NCI-H748 treated with DMSO at 0.1 percent for 48 hours (cell line): ENCODE measurements at regions not wholly inside any gene's neighbourhood (a gene's known extent, or its start where the extent isn't known, plus 50 kb on each side); places are given as distances from the start of the nearest gene placed in this dataset.

Experiments
- DNase-seq: peaks from one replicate; lab custom pipeline; 2025; lab: John Stamatoyannopoulos, UW

GRCh38 chr15:56868170-56868569, 50.3 kb upstream of the TCF12 start:
- DNase-seq = no peak

GRCh38 chr15:56866803-56867202, 51.6 kb upstream of the TCF12 start:
- DNase-seq = no peak

- DNase-seq = no peak
Observed at GRCh38 chr15:56857828-56858227, 60.6 kb upstream of the TCF12 start.

GRCh38 chr15:56856934-56857333, 61.5 kb upstream of the TCF12 start:
- DNase-seq = no peak

GRCh38 chr15:56844892-56845291, 73.6 kb upstream of the TCF12 start:
- DNase-seq = no peak

- no peak for DNase-seq
Observed at GRCh38 chr15:56844471-56844870, 74.0 kb upstream of the TCF12 start.

GRCh38 chr15:56839641-56840040, 78.8 kb upstream of the TCF12 start:
- DNase-seq = no peak

- no peak for DNase-seq
Observed at GRCh38 chr15:56839099-56839498, 79.3 kb upstream of the TCF12 start.

GRCh38 chr15:56838085-56838484, 80.4 kb upstream of the TCF12 start:
- DNase-seq = no peak

GRCh38 chr15:56837273-56837672, 81.2 kb upstream of the TCF12 start:
- no peak for DNase-seq

- DNase-seq = no peak
Observed at GRCh38 chr15:56835718-56836171, 82.7 kb upstream of the TCF12 start.

GRCh38 chr15:56832125-56832524, 86.3 kb upstream of the TCF12 start:
- DNase-seq = no peak

- no peak for DNase-seq
Observed at GRCh38 chr15:56831467-56832005, 86.9 kb upstream of the TCF12 start.

- no peak for DNase-seq
Observed at GRCh38 chr15:56824175-56824574, 90.9 kb upstream of the ZNF280D start.

GRCh38 chr15:56821721-56822425, 88.6 kb upstream of the ZNF280D start:
- DNase-seq = peak; percentile 26

- DNase-seq = no peak
Observed at GRCh38 chr15:56820333-56820732, 87.0 kb upstream of the ZNF280D start.

- no peak for DNase-seq
Observed at GRCh38 chr15:56817321-56818080, 84.2 kb upstream of the ZNF280D start.

GRCh38 chr15:56816781-56817180, 83.5 kb upstream of the ZNF280D start:
- no peak for DNase-seq

- DNase-seq = no peak
Observed at GRCh38 chr15:56815247-56815646, 81.9 kb upstream of the ZNF280D start.

- no peak for DNase-seq
Observed at GRCh38 chr15:56814429-56814828, 81.1 kb upstream of the ZNF280D start.

- no peak for DNase-seq
Observed at GRCh38 chr15:56813995-56814394, 80.7 kb upstream of the ZNF280D start.

GRCh38 chr15:56812961-56813360, 79.7 kb upstream of the ZNF280D start:
- DNase-seq = no peak

GRCh38 chr15:56812221-56812620, 78.9 kb upstream of the ZNF280D start:
- no peak for DNase-seq
